Fibroblast of lung (primary cell): ENCODE measurements at regions not wholly inside any gene's neighbourhood (a gene's known extent, or its start where the extent isn't known, plus 50 kb on each side); places are given as distances from the start of the nearest gene placed in this dataset.

ENCODE experiments used
- DNase-seq, 2 donors: peaks; one replicate each; pipeline versions ENCODE4 v3.0.0 to v3.0.0-alpha.2; 2010; ENCODE audit warnings: low read depth in 2 of 2
- H2AFZ ChIP-seq: 2 replicates; pipeline ENCODE4 v1.5.1; 2012; ENCODE audit warnings: low read length, control low read depth, inconsistent platforms
- H3K27ac ChIP-seq: 2 replicates; pipeline ENCODE4 v1.5.1; 2011; ENCODE audit warnings: low read length, control low read depth; ENCODE audit not compliant: insufficient read depth
- H3K27me3 ChIP-seq: 2 replicates; pipeline ENCODE4 v1.5.1; 2011; ENCODE audit warnings: mild to moderate bottlenecking, low read length; ENCODE audit not compliant: control insufficient read depth, insufficient read depth
- H3K36me3 ChIP-seq: 2 replicates; pipeline ENCODE4 v1.5.1; 2011; ENCODE audit warnings: low read length; ENCODE audit not compliant: control insufficient read depth, insufficient read depth
- H3K4me1 ChIP-seq: 2 replicates; pipeline ENCODE4 v1.5.1; 2011; ENCODE audit warnings: low read length; ENCODE audit not compliant: control insufficient read depth, insufficient read depth; ENCODE audit errors: extremely low read depth
- H3K4me2 ChIP-seq: 2 replicates; pipeline ENCODE4 v1.5.1; 2011; ENCODE audit warnings: low read length, control low read depth; ENCODE audit not compliant: insufficient read depth; ENCODE audit errors: extremely low read depth
- H3K4me3 ChIP-seq, 4 experiments: fragments of 200-600 bp in 1 of 4; sonication (generic) in 1 of 4; replicated peaks in 1 of 4; 2 replicates each; pipeline ENCODE4 v1.5.1; 2011 to 2016; ENCODE audit warnings: low read length in 4 of 4, low read depth in 3 of 4, mild to moderate bottlenecking in 3 of 4, control low read depth in 2 of 4, inconsistent platforms in 1 of 4, mixed read lengths in 1 of 4; ENCODE audit not compliant: insufficient read depth in 1 of 4; ENCODE audit errors: control extremely low read depth in 1 of 4
- H3K79me2 ChIP-seq: 2 replicates; pipeline ENCODE4 v1.5.1; 2012; ENCODE audit warnings: mild to moderate bottlenecking, low read length, inconsistent platforms; ENCODE audit not compliant: control insufficient read depth, insufficient read depth
- H3K9ac ChIP-seq: 2 replicates; pipeline ENCODE4 v1.5.1; 2011; ENCODE audit warnings: mild to moderate bottlenecking, low read length, control low read depth; ENCODE audit not compliant: insufficient read depth
- H3K9me3 ChIP-seq: 2 replicates; pipeline ENCODE4 v1.5.1; 2012; ENCODE audit warnings: low read depth, low read length; ENCODE audit not compliant: control insufficient read depth, insufficient read depth
- H4K20me1 ChIP-seq: 2 replicates; pipeline ENCODE4 v1.5.1; 2011; ENCODE audit warnings: low read length; ENCODE audit not compliant: control insufficient read depth, insufficient read depth; ENCODE audit errors: extremely low read depth
- CTCF ChIP-seq, 2 donors: IDR thresholded peaks in 1 of 2; conservative IDR thresholded peaks in 1 of 2; 1 replicate in 1 of 2; 2 replicates in 1 of 2; pipeline ENCODE4 v1.5.1; 2011 to 2012; ENCODE audit warnings: low read length in 2 of 2, control low read depth in 1 of 2, inconsistent platforms in 1 of 2, low read depth in 1 of 2, mild to moderate bottlenecking in 1 of 2
- EZH2 ChIP-seq: IDR thresholded peaks from 2 replicates; pipeline ENCODE4 v1.5.1; 2012; ENCODE audit warnings: low read length, control low read depth, mild to moderate bottlenecking; ENCODE audit errors: missing control alignments

- H3K4me1 ChIP-seq: no peaks in the 10 kb centered on the region
- no peaks in the 10 kb centered on the region for H3K36me3 ChIP-seq
- H3K27me3 ChIP-seq: peaks cover 2% of the 10 kb centered on the region
- TF ChIP-seq CTCF (conservative IDR thresholded peaks at IDR 0.05 in 1 of 2, IDR thresholded peaks at IDR 0.05 in 1 of 2; ENCODE audit: low read depth in 1 of 2, low read length in 2 of 2) (no peak), EZH2 (no peak)
- no peak overlapping the region for H3K9ac ChIP-seq
- no peaks in the 10 kb centered on the region for H4K20me1 ChIP-seq
- no peaks in the 10 kb centered on the region for H3K79me2 ChIP-seq
- H2AFZ ChIP-seq: no peak overlapping the region
- H3K9me3 ChIP-seq: no peaks in the 10 kb centered on the region
- DNase-seq: no peak
- H3K4me3 ChIP-seq: no peak overlapping the region
- no peak overlapping the region for H3K4me2 ChIP-seq
- no peak overlapping the region for H3K27ac ChIP-seq
Observed at GRCh38 chr18:57975805-57976204, 68.2 kb upstream of the NEDD4L start.

- Histone ChIP-seq H3K4me2 (no peak overlapping the region), H3K9me3 (no peaks in the 10 kb centered on the region), H3K36me3 (no peaks in the 10 kb centered on the region), H3K9ac (no peak overlapping the region), H3K4me1 (no peaks in the 10 kb centered on the region), H2AFZ (no peak overlapping the region), H3K27ac (no peak overlapping the region), H3K27me3 (peaks cover 2% of the 10 kb centered on the region), H3K79me2 (no peaks in the 10 kb centered on the region), H3K4me3 (no peak overlapping the region), H4K20me1 (no peaks in the 10 kb centered on the region)
- DNase-seq: no peak
- TF ChIP-seq CTCF (conservative IDR thresholded peaks at IDR 0.05 in 1 of 2, IDR thresholded peaks at IDR 0.05 in 1 of 2; ENCODE audit: low read depth in 1 of 2, low read length in 2 of 2): no peak
- TF ChIP-seq EZH2: no peak
Observed at GRCh38 chr18:57974585-57975265, 69.3 kb upstream of the NEDD4L start.

GRCh38 chr18:57973889-57974288 is 70.1 kb upstream of the NEDD4L start:
- H3K9me3 ChIP-seq: no peaks in the 10 kb centered on the region
- no peak overlapping the region for H3K27ac ChIP-seq
- H3K4me1 ChIP-seq: no peaks in the 10 kb centered on the region
- H2AFZ ChIP-seq: no peak overlapping the region
- TF ChIP-seq EZH2 (no peak), CTCF (conservative IDR thresholded peaks at IDR 0.05 in 1 of 2, IDR thresholded peaks at IDR 0.05 in 1 of 2; ENCODE audit: low read depth in 1 of 2, low read length in 2 of 2) (no peak)
- H4K20me1 ChIP-seq: no peaks in the 10 kb centered on the region
- no peaks in the 10 kb centered on the region for H3K36me3 ChIP-seq
- H3K27me3 ChIP-seq: peaks cover 2% of the 10 kb centered on the region
- no peak overlapping the region for H3K4me3 ChIP-seq
- no peaks in the 10 kb centered on the region for H3K79me2 ChIP-seq
- no peak for DNase-seq
- no peak overlapping the region for H3K4me2 ChIP-seq
- no peak overlapping the region for H3K9ac ChIP-seq
